Activated CD4-positive, alpha-beta T cell treated with anti-CD3 and anti-CD28 coated beads, Interleukin-2, amount 50 U/mL, for 48 hours (primary cell): ENCODE measurements at regions not wholly inside any gene's neighbourhood (a gene's known extent, or its start where the extent isn't known, plus 50 kb on each side); places are given as distances from the start of the nearest gene placed in this dataset.
"Not testable (repeated sequence)": the region's sequence is repeated elsewhere in the genome, so short reads cannot be mapped to it uniquely, and the experiment has no call there.

Experiments used
- DNase-seq, 2 experiments: peaks; one replicate each; pipeline ENCODE4 v3.0.0-alpha.2; 2020

GRCh38 chr14:105850853-105851581 lies 324.6 kb downstream of the TMEM121 start:
- no peak for DNase-seq

- DNase-seq = no peak
Observed at GRCh38 chr14:105851716-105852377, 325.5 kb downstream of the TMEM121 start.

GRCh38 chr14:105852378-105853088 lies 326.1 kb downstream of the TMEM121 start:
- DNase-seq = no peak

- no peak for DNase-seq
Observed at GRCh38 chr14:105853089-105853906, 326.9 kb downstream of the TMEM121 start.

GRCh38 chr14:105853907-105854599 lies 327.7 kb downstream of the TMEM121 start:
- no peak for DNase-seq

DNA sequence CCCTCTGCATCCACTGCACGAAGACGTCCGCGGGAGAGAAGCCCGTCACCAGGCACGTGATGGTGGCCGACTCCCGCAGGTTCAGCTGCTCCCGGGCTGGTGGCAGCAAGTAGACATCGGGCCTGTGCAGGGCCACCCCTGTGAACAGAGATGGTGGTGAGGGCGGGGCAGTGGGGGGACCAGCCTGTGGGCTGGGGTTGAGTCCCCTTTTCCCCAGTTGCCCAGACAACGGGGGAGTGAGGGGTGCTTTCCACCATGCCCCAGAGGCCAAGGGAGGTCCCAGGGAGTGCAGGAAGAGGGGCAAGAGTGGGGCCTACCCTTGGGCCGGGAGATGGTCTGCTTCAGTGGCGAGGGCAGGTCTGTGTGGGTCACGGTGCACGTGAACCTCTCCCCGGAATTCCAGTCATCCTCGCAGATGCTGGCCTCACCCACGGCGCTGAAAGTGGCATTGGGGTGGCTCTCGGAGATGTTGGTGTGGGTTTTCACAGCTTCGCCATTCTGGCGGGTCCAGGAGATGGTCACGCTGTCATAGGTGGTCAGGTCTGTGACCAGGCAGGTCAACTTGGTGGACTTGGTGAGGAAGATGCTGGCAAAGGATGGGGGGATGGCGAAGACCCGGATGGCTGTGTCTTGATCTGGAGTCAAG lies 328.3 kb downstream of the TMEM121 start:
- no peak for DNase-seq

GRCh38 chr14:105855246-105855892 lies 329.0 kb downstream of the TMEM121 start:
- no peak for DNase-seq

DNA sequence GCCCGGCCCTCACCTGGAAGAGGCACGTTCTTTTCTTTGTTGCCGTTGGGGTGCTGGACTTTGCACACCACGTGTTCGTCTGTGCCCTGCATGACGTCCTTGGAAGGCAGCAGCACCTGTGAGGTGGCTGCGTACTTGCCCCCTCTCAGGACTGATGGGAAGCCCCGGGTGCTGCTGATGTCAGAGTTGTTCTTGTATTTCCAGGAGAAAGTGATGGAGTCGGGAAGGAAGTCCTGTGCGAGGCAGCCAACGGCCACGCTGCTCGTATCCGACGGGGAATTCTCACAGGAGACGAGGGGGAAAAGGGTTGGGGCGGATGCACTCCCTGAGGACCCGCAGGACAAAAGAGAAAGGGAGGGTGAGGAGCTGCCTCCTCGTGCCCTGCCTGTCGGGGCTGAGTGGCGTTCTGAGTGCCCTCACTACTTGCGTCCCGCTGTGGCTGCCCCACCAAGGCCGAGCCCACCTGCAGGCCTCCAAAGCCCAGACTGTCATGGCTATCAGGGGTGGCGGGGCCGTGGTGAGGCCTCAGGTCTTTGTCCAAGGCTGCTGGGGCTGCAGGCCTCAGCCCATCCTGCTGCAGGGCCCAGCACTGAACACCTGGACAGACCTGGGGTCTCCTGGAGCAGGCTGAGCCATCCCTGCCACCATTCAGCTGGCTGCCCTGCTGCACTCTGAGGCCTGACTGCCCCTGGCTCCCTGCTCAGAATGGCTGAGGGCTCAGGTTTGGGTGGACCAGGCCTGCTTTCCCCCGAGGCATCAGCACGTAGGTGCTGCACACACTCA lies 329.7 kb downstream of the TMEM121 start:
- DNase-seq = no peak

DNA sequence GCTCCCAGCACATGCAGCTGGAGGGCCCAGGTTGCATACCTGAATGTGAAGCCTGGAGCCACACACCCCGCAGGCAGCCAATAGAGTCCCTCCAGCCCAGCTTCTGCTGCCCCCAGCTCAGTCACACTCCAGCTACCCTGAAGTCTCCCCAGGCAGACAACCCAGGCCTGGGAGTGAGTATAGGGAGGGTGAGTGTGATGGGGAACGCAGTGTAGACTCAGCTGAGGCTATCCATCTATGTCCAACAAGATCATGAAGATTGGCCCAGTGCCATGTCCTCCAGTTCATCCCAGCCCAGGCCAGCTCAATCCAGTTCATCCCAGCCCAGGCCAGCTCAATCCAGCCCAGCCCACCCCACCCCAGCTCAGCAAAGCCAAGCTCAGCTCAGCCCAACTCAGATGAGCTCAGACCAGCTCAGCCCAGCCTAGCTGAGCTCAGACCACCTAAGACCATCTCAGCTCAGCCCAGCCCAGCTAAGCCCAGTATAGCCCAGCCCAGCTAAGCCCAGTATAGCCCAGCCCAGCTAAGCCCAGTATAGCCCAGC lies 330.4 kb downstream of the TMEM121 start:
- DNase-seq = no peak

DNA sequence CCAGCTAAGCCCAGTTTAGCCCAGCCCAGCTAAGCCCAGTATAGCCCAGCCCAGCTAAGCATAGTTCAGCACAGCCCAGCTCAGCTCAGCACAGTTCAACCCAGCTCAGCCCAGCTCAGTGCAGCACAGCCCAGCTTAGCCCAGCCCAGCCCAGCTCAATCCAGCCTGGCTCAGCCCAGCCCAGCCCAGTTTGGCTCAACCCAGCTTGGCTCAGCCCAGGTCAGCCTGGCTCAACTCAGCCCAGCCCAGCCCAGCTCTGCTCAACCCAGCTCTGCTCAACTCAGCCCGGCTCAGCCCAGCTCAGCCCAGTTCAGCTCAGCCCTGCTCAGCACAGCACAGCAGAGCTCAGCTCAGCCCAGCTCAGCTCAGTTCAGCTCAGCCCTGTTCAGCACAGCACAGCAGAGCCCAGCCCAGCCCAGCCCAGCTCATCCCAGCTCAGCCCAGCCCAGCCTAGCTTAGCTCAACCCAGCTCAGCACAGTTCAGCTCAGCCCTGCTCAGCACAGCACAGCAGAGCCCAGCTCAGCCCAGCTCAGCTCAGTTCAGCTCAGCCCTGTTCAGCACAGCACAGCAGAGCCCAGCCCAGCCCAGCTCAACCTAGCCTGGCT lies 330.9 kb downstream of the TMEM121 start:
- DNase-seq = no peak

DNA sequence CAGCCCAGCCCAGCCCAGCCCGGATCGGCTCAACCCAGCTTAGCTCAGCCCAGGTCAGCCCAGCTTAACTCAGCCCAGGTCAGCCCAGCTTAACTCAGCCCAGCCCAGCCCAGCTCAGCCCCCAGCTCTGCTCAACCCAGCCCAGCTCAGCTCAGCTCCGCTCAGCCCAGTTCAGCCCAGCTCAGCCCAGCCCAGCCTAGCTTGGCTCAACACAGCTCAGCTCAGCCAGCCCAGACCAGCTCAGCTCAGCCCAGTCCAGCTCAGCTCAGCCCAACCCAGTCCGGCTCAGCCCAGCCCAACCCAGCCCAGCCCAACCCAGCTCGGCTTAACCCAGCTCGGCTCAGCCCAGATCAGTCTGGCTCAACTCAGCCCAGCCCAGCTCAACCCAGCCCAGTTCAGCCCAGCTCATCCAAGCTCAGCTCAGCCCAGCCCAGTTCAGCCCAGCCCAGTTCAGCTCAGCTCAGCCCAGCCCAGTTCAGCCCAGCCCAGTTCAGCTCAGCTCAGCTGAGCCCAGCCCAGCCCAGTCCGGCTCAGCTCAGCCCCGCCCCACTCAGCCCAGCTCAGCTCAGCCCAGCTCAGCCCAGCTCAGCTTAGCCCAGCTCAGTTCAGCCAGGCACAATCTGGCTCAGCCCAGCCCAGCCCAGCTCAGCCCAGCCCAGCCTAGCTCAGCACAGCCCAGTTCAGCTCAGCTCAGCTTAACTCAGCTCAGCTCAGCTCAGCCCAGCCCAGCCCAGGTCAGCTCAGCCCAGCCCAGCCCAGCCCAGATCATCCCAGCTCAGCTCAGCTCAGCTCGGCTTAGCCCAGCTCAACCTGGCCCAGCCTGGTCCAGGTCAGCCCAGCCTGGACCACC lies 331.7 kb downstream of the TMEM121 start:
- DNase-seq = no peak

- no peak for DNase-seq
Observed at GRCh38 chr14:105858676-105859025, 332.3 kb downstream of the TMEM121 start.

DNA sequence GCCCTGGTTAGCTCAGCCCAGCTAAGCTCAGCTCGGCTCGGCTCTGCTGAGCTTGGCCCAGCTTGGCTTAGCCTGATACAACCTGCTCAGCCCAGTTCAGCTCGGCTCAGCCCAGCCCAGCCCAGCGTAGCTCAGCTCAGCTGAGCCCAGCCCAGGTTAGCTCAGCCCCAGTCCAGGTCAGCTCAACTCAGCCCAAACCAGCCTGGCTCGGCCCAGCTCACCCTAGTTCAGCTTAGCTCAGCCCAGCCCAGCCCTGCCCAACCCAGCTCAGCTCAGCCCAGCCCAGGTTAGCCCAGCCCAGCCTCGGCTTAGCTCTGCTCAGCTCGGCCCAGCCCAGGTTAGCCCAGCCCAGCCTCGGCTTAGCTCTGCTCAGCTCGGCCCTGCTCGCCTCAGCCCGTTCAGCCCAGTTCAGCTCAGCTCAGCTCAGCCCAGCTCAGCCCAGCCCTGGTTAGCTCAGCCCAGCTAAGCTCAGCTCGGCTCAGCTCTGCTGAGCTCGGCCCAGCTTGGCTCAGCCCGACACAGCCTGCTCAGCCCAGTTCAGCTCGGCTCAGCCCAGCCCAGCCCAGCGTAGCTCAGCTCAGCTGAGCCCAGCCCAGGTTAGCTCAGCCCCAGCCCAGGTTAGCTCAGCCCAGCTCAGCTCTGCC lies 332.8 kb downstream of the TMEM121 start:
- DNase-seq = not testable (repeated sequence)

- DNase-seq = no peak
Observed at GRCh38 chr14:105859717-105860614, 333.6 kb downstream of the TMEM121 start.

DNA sequence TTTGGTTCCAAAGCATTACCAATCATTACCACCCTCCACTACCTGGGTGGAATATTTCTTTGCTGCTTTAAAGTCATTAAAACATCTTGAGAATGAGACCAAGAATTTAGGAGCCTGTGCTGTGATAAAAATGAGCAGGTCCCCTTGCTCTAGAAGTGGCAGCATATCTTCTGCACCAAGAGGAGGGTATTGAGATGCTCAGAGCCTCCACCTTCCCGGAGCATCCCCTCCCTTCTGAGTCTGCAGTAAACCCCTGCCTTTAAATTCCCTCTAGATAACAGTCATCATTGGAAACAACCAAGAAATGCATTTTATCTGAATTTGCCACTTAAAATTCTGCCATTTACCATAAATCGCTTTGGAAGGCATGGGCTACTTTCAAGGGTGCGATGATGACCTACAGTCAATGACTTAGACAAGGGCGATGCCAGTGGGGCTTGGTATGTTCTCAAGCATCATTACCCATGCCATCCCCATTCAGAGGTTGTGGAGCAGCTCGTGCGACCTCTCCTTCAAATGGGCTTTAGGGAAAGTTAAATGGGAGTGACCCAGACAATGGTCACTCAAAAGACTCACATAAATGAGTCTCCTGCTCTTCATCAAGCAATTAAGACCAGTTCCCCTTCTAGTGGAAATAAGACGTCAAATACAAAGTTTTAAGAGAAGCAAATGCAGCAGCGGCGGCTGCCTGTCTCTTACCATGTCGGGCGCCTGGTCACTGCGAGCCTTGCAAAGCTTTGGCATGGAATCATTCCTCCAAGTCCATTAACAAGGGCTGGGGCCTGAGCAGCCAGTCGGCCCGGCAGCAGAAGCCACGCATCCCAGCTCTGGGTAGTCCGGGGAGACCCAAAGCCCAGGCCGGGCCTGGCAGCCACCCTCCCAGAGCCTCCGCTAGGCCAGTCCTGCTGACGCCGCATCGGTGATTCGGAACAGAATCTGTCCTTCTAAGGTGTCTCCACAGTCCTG lies 334.5 kb downstream of the TMEM121 start:
- no peak for DNase-seq

DNA sequence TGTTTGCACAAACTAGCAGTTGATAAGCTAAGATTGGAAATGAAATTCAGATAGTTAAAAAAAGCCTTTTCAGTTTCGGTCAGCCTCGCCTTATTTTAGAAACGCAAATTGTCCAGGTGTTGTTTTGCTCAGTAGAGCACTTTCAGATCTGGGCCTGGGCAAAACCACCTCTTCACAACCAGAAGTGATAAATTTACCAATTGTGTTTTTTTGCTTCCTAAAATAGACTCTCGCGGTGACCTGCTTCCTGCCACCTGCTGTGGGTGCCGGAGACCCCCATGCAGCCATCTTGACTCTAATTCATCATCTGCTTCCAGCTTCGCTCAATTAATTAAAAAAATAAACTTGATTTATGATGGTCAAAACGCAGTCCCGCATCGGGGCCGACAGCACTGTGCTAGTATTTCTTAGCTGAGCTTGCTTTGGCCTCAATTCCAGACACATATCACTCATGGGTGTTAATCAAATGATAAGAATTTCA lies 335.6 kb downstream of the TMEM121 start:
- DNase-seq = peak in 1 of 2 experiments; percentile 31
